BLaER1 treated with 17β-estradiol and CSF1 and Interleukin-3, amounts not matched to agents 10 nM and 100 nM (cell line): ENCODE measurements at regions not wholly inside any gene's neighbourhood (a gene's known extent, or its start where the extent isn't known, plus 50 kb on each side); places are given as distances from the start of the nearest gene placed in this dataset.

Source experiments
- H3K27ac ChIP-seq, 11 experiments: shearing (Covaris generic); formaldehyde crosslinking; 2 replicates each; pipeline ENCODE4 v1.8.1; 2022
- H3K27me3 ChIP-seq, 11 experiments: shearing (Covaris generic); formaldehyde crosslinking; 2 replicates each; pipeline ENCODE4 v1.8.1; 2022
- H3K36me3 ChIP-seq, 11 experiments: shearing (Covaris generic); formaldehyde crosslinking; 2 replicates each; pipeline ENCODE4 v1.8.1; 2022
- H3K4me1 ChIP-seq, 10 experiments: shearing (Covaris generic); formaldehyde crosslinking; 2 replicates each; pipeline ENCODE4 v1.8.1; 2022
- H3K4me2 ChIP-seq, 11 experiments: shearing (Covaris generic); formaldehyde crosslinking; 2 replicates each; pipeline ENCODE4 v1.8.1; 2022
- H3K4me3 ChIP-seq, 10 experiments: shearing (Covaris generic); formaldehyde crosslinking; 2 replicates each; pipeline ENCODE4 v1.8.1; 2022
- H3K9ac ChIP-seq, 11 experiments: shearing (Covaris generic); formaldehyde crosslinking; 2 replicates each; pipeline ENCODE4 v1.8.1; 2022
- H3K9me3 ChIP-seq, 11 experiments: shearing (Covaris generic); formaldehyde crosslinking; replicated peaks in 1 of 11; 2 replicates each; pipeline ENCODE4 v1.8.1; 2022
- H4K20me1 ChIP-seq, 11 experiments: shearing (Covaris generic); formaldehyde crosslinking; 2 replicates each; pipeline ENCODE4 v1.8.1; 2022
- Cebpa-rat ChIP-seq, 11 experiments: shearing (Covaris generic); IDR thresholded peaks; 2 replicates each; pipeline ENCODE4 v1.8.1; 2022

GRCh38 chr3:124663690-124664089 lies 66.6 kb upstream of the UMPS start:
- TF ChIP-seq Cebpa-rat (IDR thresholded peaks at IDR 0.05), result no peak
- Histone ChIP-seq H3K9me3 (no peaks in the 10 kb centered on the region), H3K27ac (no peak overlapping the region)

GRCh38 chr3:124664804-124665203 lies 65.4 kb upstream of the UMPS start:
- H3K9ac ChIP-seq, result no peak overlapping the region
- H3K4me2 ChIP-seq, result no peak overlapping the region
- no peak for TF ChIP-seq Cebpa-rat (IDR thresholded peaks at IDR 0.05)
- H3K27me3 ChIP-seq, result no peaks in the 10 kb centered on the region
- H3K4me1 ChIP-seq, result no peaks in the 10 kb centered on the region
- no peaks in the 10 kb centered on the region for H3K9me3 ChIP-seq
- no peaks in the 10 kb centered on the region; a peak in 4 of 22 replicates for H3K36me3 ChIP-seq
- H4K20me1 ChIP-seq, result no peaks in the 10 kb centered on the region
- no peak overlapping the region for H3K4me3 ChIP-seq
- no peak overlapping the region for H3K27ac ChIP-seq

More at GRCh38 chr3:124663690-124664089, 66.6 kb upstream of the UMPS start:
- H3K4me2 ChIP-seq, result no peak overlapping the region
- H3K36me3 ChIP-seq, result no peaks in the 10 kb centered on the region; a peak in 4 of 22 replicates
- no peaks in the 10 kb centered on the region for H3K27me3 ChIP-seq
- H3K4me1 ChIP-seq, result peaks cover 0 to 5% (median 0%) of the 10 kb centered on the region in 10 experiments; a peak in 4 of 20 replicates
- H3K4me3 ChIP-seq, result no peak overlapping the region
- H3K9ac ChIP-seq, result no peak overlapping the region
- H4K20me1 ChIP-seq, result no peaks in the 10 kb centered on the region

GRCh38 chr3:124666067-124666466 lies 64.2 kb upstream of the UMPS start:
- TF ChIP-seq Cebpa-rat (IDR thresholded peaks at IDR 0.05), result no peak
- H3K4me3 ChIP-seq, result no peak overlapping the region
- H3K9ac ChIP-seq, result no peak overlapping the region
- H3K4me1 ChIP-seq, result peaks cover under 1 to 4% (median 3%) of the 10 kb centered on the region in 10 experiments; a peak in 14 of 20 replicates
- no peaks in the 10 kb centered on the region; a peak in 4 of 22 replicates for H3K36me3 ChIP-seq
- no peak overlapping the region for H3K27ac ChIP-seq
- H3K9me3 ChIP-seq, result peaks cover 2 to 11% (median 6%) of the 10 kb centered on the region in 11 experiments; a peak in 15 of 22 replicates
- no peaks in the 10 kb centered on the region for H3K27me3 ChIP-seq
- no peak overlapping the region for H3K4me2 ChIP-seq
- no peaks in the 10 kb centered on the region for H4K20me1 ChIP-seq

DNA sequence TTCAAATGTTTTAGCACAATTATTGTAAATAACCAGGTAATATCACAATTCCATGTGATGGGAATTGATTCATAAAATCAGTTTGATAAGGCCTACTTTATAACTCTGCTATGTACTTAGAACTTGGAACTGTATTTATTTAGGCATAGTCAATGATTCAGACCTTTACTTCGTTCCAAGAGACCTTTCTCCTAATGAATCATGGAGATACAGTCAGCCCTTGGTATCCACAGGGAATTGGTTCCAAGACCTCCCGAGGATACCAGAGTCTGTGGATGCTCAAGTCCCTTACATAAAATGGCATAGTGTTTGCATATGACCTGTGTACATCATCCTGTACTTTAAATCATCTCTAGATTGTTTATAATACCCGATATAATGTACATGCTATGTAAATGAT lies 60.8 kb upstream of the UMPS start:
- H3K4me2 ChIP-seq, result no peak overlapping the region
- H3K36me3 ChIP-seq, result peaks cover 0 to 20% (median 12%) of the 10 kb centered on the region in 11 experiments; a peak in 9 of 22 replicates
- H4K20me1 ChIP-seq, result no peaks in the 10 kb centered on the region
- peaks cover 11 to 22% (median 16%) of the 10 kb centered on the region in 11 experiments; a peak in 20 of 22 replicates for H3K9me3 ChIP-seq
- H3K4me3 ChIP-seq, result no peak overlapping the region
- peaks cover 6 to 11% (median 9%) of the 10 kb centered on the region in 10 experiments; a peak in 16 of 20 replicates for H3K4me1 ChIP-seq
- no peak for TF ChIP-seq Cebpa-rat (IDR thresholded peaks at IDR 0.05)
- no peak overlapping the region for H3K9ac ChIP-seq
- no peaks in the 10 kb centered on the region for H3K27me3 ChIP-seq
- H3K27ac ChIP-seq, result no peak overlapping the region

- TF ChIP-seq Cebpa-rat (IDR thresholded peaks at IDR 0.05), result no peak
- Histone ChIP-seq H3K27me3 (no peaks in the 10 kb centered on the region), H3K36me3 (peaks cover 0 to 20% (median 12%) of the 10 kb centered on the region in 11 experiments; a peak in 9 of 22 replicates), H3K9ac (no peak overlapping the region), H3K4me1 (peaks cover 6 to 11% (median 9%) of the 10 kb centered on the region in 10 experiments; a peak in 16 of 20 replicates), H3K4me3 (no peak overlapping the region), H3K4me2 (peak overlapping the region in 10 of 11 experiments; percentile 17 to 53 (median 39); a peak in 20 of 22 replicates), H3K9me3 (peaks cover 11 to 22% (median 16%) of the 10 kb centered on the region in 11 experiments; a peak in 20 of 22 replicates), H3K27ac (peak overlapping the region in 3 of 11 experiments; percentile 32 to 41 (median 37); a peak in 3 of 22 replicates), H4K20me1 (no peaks in the 10 kb centered on the region)
These were observed 59.1 kb upstream of the UMPS start for GRCh38 chr3:124671106-124671505.

GRCh38 chr3:124674336-124674735 lies 55.9 kb upstream of the UMPS start:
- Histone ChIP-seq H3K4me2 (no peak overlapping the region), H3K27me3 (no peaks in the 10 kb centered on the region), H3K4me1 (peaks cover 6 to 11% (median 9%) of the 10 kb centered on the region in 10 experiments; a peak in 16 of 20 replicates), H3K4me3 (no peak overlapping the region), H3K27ac (no peak overlapping the region), H4K20me1 (no peaks in the 10 kb centered on the region), H3K36me3 (peaks cover 0 to 24% (median 12%) of the 10 kb centered on the region in 11 experiments; a peak in 9 of 22 replicates), H3K9me3 (peaks cover 11 to 22% (median 16%) of the 10 kb centered on the region in 11 experiments; a peak in 20 of 22 replicates), H3K9ac (no peak overlapping the region)
- TF ChIP-seq Cebpa-rat (IDR thresholded peaks at IDR 0.05), result no peak

GRCh38 chr3:124676236-124676635 lies 54.0 kb upstream of the UMPS start:
- no peak overlapping the region for H3K27ac ChIP-seq
- H3K36me3 ChIP-seq, result peaks cover 0 to 24% (median 12%) of the 10 kb centered on the region in 11 experiments; a peak in 9 of 22 replicates
- no peak overlapping the region for H3K9ac ChIP-seq
- H3K27me3 ChIP-seq, result no peaks in the 10 kb centered on the region
- no peak overlapping the region for H3K4me3 ChIP-seq
- peaks cover 6 to 10% (median 9%) of the 10 kb centered on the region in 11 experiments; a peak in 19 of 22 replicates for H3K9me3 ChIP-seq
- H3K4me1 ChIP-seq, result peaks cover 4 to 6% (median 5%) of the 10 kb centered on the region in 10 experiments; a peak in 16 of 20 replicates
- H4K20me1 ChIP-seq, result no peaks in the 10 kb centered on the region
- no peak overlapping the region for H3K4me2 ChIP-seq
- no peak for TF ChIP-seq Cebpa-rat (IDR thresholded peaks at IDR 0.05)

GRCh38 chr3:124679048-124679638 lies 51.1 kb upstream of the UMPS start:
- H4K20me1 ChIP-seq, result no peaks in the 10 kb centered on the region
- no peak overlapping the region for H3K9ac ChIP-seq
- H3K27me3 ChIP-seq, result no peaks in the 10 kb centered on the region
- no peak overlapping the region for H3K27ac ChIP-seq
- no peaks in the 10 kb centered on the region for H3K9me3 ChIP-seq
- H3K4me3 ChIP-seq, result no peak overlapping the region
- peaks cover 0 to 14% (median 0%) of the 10 kb centered on the region in 11 experiments; a peak in 3 of 22 replicates for H3K36me3 ChIP-seq
- TF ChIP-seq Cebpa-rat (IDR thresholded peaks at IDR 0.05), result no peak
- H3K4me1 ChIP-seq, result no peaks in the 10 kb centered on the region
- no peak overlapping the region for H3K4me2 ChIP-seq
